IMR-90 (cell line): ENCODE measurements at regions not wholly inside any gene's neighbourhood (a gene's known extent, or its start where the extent isn't known, plus 50 kb on each side); places are given as distances from the start of the nearest gene placed in this dataset.

Source experiments
- ATAC-seq: fragments of 200-7000 bp; cut with Tn5 transposase; 2 replicates; pipeline ENCODE4 v1.9.1; 2020; ENCODE audit warnings: low read depth, mild to moderate bottlenecking, moderate library complexity
- BruUV-seq: library from RNA; stranded (reverse); fragments of 400-500 nt; replicated peaks from 2 replicates; lab custom pipeline; 2021; lab: Mats Ljungman, UMichigan
- CTCF ChIA-PET: fragments of 300-600 bp; formaldehyde crosslinking; extraction: SDS; loops from one replicate; lab custom pipeline; 2021; ENCODE audit warnings: antibody characterized with exemption; lab: Yijun Ruan, JAX
- POLR2A ChIA-PET: fragments of 300-600 bp; sonication (Branson Sonifier 250); formaldehyde crosslinking; loops from one replicate; lab custom pipeline; 2022; ENCODE audit warnings: antibody characterized with exemption; ENCODE audit not compliant: unreplicated experiment; lab: Charles Lee
- DNase-seq: peaks from one replicate; pipeline ENCODE4 v3.0.0; 2013
- H2AFZ ChIP-seq: replicated peaks from 2 replicates; pipeline ENCODE3; 2013; ENCODE audit warnings: low read length, mild to moderate bottlenecking; ENCODE audit not compliant: poor library complexity
- H2AK5ac ChIP-seq: 2 replicates; pipeline ENCODE4 v1.6.1; 2013; ENCODE audit warnings: low read depth, low read length, inconsistent platforms
- H2AK9ac ChIP-seq: replicated peaks from 2 replicates; pipeline ENCODE3; 2013; ENCODE audit warnings: mild to moderate bottlenecking, low read depth, low read length, moderate library complexity; ENCODE audit not compliant: poor library complexity
- H2BK120ac ChIP-seq: 2 replicates; pipeline ENCODE4 v1.6.1; 2013; ENCODE audit warnings: low read depth, low read length, inconsistent platforms
- H2BK15ac ChIP-seq: 3 replicates; pipeline ENCODE4 v1.6.1; 2013; ENCODE audit warnings: low read depth, low read length, inconsistent platforms
- H2BK20ac ChIP-seq: 2 replicates; pipeline ENCODE4 v1.6.1; 2013; ENCODE audit warnings: low read depth, mild to moderate bottlenecking, inconsistent platforms, low read length, moderate library complexity
- H2BK5ac ChIP-seq: 2 replicates; pipeline ENCODE4 v1.6.1; 2013; ENCODE audit warnings: mild to moderate bottlenecking, low read depth, low read length, inconsistent platforms; ENCODE audit not compliant: poor library complexity, severe bottlenecking
- H3K14ac ChIP-seq: replicated peaks from 2 replicates; pipeline ENCODE4 v1.6.1; 2013; ENCODE audit warnings: low read depth, low read length, inconsistent platforms
- H3K18ac ChIP-seq: 2 replicates; pipeline ENCODE4 v1.6.1; 2013; ENCODE audit warnings: low read depth, low read length, control low read depth
- H3K23ac ChIP-seq: 2 replicates; pipeline ENCODE4 v1.6.1; 2013; ENCODE audit warnings: low read depth, low read length, inconsistent platforms
- H3K27ac ChIP-seq: 2 replicates; pipeline ENCODE4 v1.5.1; 2013; ENCODE audit warnings: mild to moderate bottlenecking, control low read depth, low read length; ENCODE audit not compliant: insufficient read depth
- H3K27me3 ChIP-seq: 2 replicates; pipeline ENCODE4 v1.6.1; 2013; ENCODE audit warnings: low read length; ENCODE audit not compliant: control insufficient read depth, insufficient read depth
- H3K36me3 ChIP-seq: 2 replicates; pipeline ENCODE4 v1.6.1; 2013; ENCODE audit warnings: low read length, mixed read lengths; ENCODE audit not compliant: control insufficient read depth, insufficient read depth
- H3K4ac ChIP-seq: 2 replicates; pipeline ENCODE4 v1.6.1; 2013; ENCODE audit warnings: low read depth, low read length, inconsistent platforms
- H3K4me1 ChIP-seq: 2 replicates; pipeline ENCODE4 v1.6.1; 2013; ENCODE audit warnings: low read length, mixed read lengths; ENCODE audit not compliant: control insufficient read depth, insufficient read depth
- H3K4me2 ChIP-seq: 2 replicates; pipeline ENCODE4 v1.6.1; 2013; ENCODE audit warnings: low read depth, mild to moderate bottlenecking, control low read depth, low read length, moderate library complexity
- H3K4me3 ChIP-seq: 2 replicates; pipeline ENCODE4 v1.5.1; 2013; ENCODE audit warnings: low read depth, mild to moderate bottlenecking, control low read depth, low read length, moderate library complexity; ENCODE audit not compliant: insufficient read depth
- H3K56ac ChIP-seq: 2 replicates; pipeline ENCODE4 v1.6.1; 2013; ENCODE audit warnings: low read length, inconsistent platforms; ENCODE audit not compliant: insufficient read depth; ENCODE audit errors: extremely low read depth
- H3K79me1 ChIP-seq, 2 experiments: 2 replicates each; pipeline ENCODE4 v1.6.1; 2013; ENCODE audit warnings: low read length in 2 of 2, inconsistent platforms in 1 of 2, low read depth in 1 of 2
- H3K9ac ChIP-seq: 2 replicates; pipeline ENCODE4 v1.6.1; 2013; ENCODE audit warnings: low read depth, low read length, control low read depth
- H3K9me1 ChIP-seq: 2 replicates; pipeline ENCODE4 v1.6.1; 2013; ENCODE audit warnings: low read length, inconsistent platforms; ENCODE audit not compliant: insufficient read depth
- H3K9me3 ChIP-seq: 2 replicates; pipeline ENCODE4 v1.6.1; 2013; ENCODE audit warnings: low read length; ENCODE audit not compliant: control insufficient read depth, insufficient read depth
- H4K20me1 ChIP-seq: 2 replicates; pipeline ENCODE4 v1.6.1; 2013; ENCODE audit warnings: low read length, inconsistent platforms; ENCODE audit not compliant: insufficient read depth
- H4K5ac ChIP-seq: 2 replicates; pipeline ENCODE4 v1.6.1; 2013; ENCODE audit warnings: mild to moderate bottlenecking, low read depth, low read length, control low read depth
- H4K8ac ChIP-seq, 2 experiments: 2 replicates each; pipeline ENCODE4 v1.6.1; 2013; ENCODE audit warnings: low read depth in 2 of 2, low read length in 2 of 2, control low read depth in 1 of 2, inconsistent platforms in 1 of 2
- H4K91ac ChIP-seq: 2 replicates; pipeline ENCODE4 v1.6.1; 2013; ENCODE audit warnings: low read depth, low read length, inconsistent platforms; ENCODE audit not compliant: insufficient read depth
- BHLHE40 ChIP-seq: fragments of 150-350 bp; IDR thresholded peaks from 2 replicates; pipeline ENCODE4 v1.6.1; 2016; ENCODE audit warnings: mild to moderate bottlenecking, low read depth, low read length
- CEBPB ChIP-seq: IDR thresholded peaks from 2 replicates; pipeline ENCODE4 v1.6.1; 2012; ENCODE audit warnings: low read depth, low read length, improper control_type of control experiment
- CHD1 ChIP-seq: IDR thresholded peaks from 2 replicates; pipeline ENCODE4 v1.6.1; 2012; ENCODE audit warnings: low read depth, low read length, improper control_type of control experiment
- FOS ChIP-seq: fragments of 150-350 bp; IDR thresholded peaks from 2 replicates; pipeline ENCODE4 v1.6.1; 2016; ENCODE audit warnings: low read depth, low read length
- MAFK ChIP-seq: IDR thresholded peaks from 2 replicates; pipeline ENCODE4 v1.6.1; 2012; ENCODE audit warnings: low read depth, low read length, improper control_type of control experiment
- MAZ ChIP-seq: IDR thresholded peaks from 2 replicates; pipeline ENCODE4 v1.6.1; 2012; ENCODE audit warnings: low read depth, mild to moderate bottlenecking, low read length, improper control_type of control experiment, moderate library complexity, borderline replicate concordance
- MXI1 ChIP-seq: IDR thresholded peaks from 2 replicates; pipeline ENCODE4 v1.6.1; 2012; ENCODE audit warnings: low read depth, mild to moderate bottlenecking, low read length, moderate library complexity, borderline replicate concordance
- NFE2L2 ChIP-seq: fragments of 150-350 bp; IDR thresholded peaks from 2 replicates; pipeline ENCODE4 v1.6.1; 2016; ENCODE audit warnings: low read depth, mild to moderate bottlenecking, low read length
- POLR2A ChIP-seq: IDR thresholded peaks from 2 replicates; pipeline ENCODE4 v1.6.1; 2012; ENCODE audit warnings: mild to moderate bottlenecking, low read depth, low read length
- RAD21 ChIP-seq: IDR thresholded peaks from 2 replicates; pipeline ENCODE4 v1.6.1; 2012; ENCODE audit warnings: low read length, improper control_type of control experiment
- RCOR1 ChIP-seq: IDR thresholded peaks from 2 replicates; pipeline ENCODE4 v1.6.1; 2012; ENCODE audit warnings: mild to moderate bottlenecking, low read length, improper control_type of control experiment; ENCODE audit not compliant: insufficient replicate concordance
- RFX5 ChIP-seq: IDR thresholded peaks from 2 replicates; pipeline ENCODE4 v1.8.0; 2012; ENCODE audit warnings: low read depth, mild to moderate bottlenecking, low read length, moderate library complexity
- SMC3 ChIP-seq: fragments of 150-350 bp; IDR thresholded peaks from 2 replicates; pipeline ENCODE4 v1.6.1; 2016; ENCODE audit warnings: low read depth, mild to moderate bottlenecking, antibody characterized with exemption, low read length, moderate library complexity
- dilution Hi-C: fragments of 300-500 bp; cut with HindIII; formaldehyde crosslinking; loops from one replicate; pipeline ENCODE4 v1.14.3; 2018; ENCODE audit warnings: low sequenced_read_pairs; ENCODE audit not compliant: unreplicated experiment
- in situ Hi-C: fragments of 300-500 bp; cut with MboI; formaldehyde crosslinking; loops from 3 replicates; pipeline ENCODE4 v1.14.3; 2019; ENCODE audit warnings: low sequenced_read_pairs, inconsistent platforms, mixed read lengths
- intact Hi-C: fragments of 100-400 bp; cut with micrococcal nuclease; formaldehyde crosslinking; loops from 2 replicates; pipeline ENCODE4 v1.10.0; 2022
- TF ChIP-seq, protein P1 (sequence below): fragments of 150-350 bp; IDR thresholded peaks from 2 replicates; pipeline ENCODE4 v1.6.1; 2017; ENCODE audit warnings: mild to moderate bottlenecking, antibody characterized with exemption, low read length, low read depth
- TF ChIP-seq, protein P2 (sequence below): conservative IDR thresholded peaks from 2 replicates; pipeline ENCODE4 v1.5.1; 2012; ENCODE audit warnings: mild to moderate bottlenecking, low read depth, low read length, improper control_type of control experiment
- TF ChIP-seq, protein P3 (sequence below): fragments of 150-350 bp; IDR thresholded peaks from 2 replicates; pipeline ENCODE4 v1.6.1; 2016; ENCODE audit warnings: low read depth, mild to moderate bottlenecking, low read length, moderate library complexity, borderline replicate concordance

DNA sequence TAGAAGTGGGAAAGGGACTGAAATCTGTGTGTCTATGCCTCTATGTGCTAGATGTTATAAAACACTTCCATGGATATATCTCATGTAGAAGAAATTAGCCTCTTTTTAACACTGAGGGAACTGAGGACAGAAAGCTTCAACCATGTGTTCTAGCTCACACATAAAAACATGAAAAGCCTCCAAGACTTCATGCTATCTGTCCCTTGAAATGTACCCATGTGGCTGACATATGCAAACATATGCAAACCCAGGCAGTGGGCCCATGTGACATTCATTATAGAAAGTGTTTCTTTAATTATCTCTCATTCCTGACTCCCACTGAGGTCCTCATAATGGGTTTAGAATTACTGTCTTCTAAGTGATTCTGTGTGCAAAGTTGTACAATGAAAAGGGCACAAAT lies 134.7 kb upstream of the MAF start:
- H4K5ac ChIP-seq = no peak overlapping the region
- CTCF ChIA-PET = no interaction called here
- intact Hi-C loops = no loop called here

More for the DNA sequence above, 134.7 kb upstream of the MAF start:
- BruUV-seq = no TSS peak
- H3K23ac ChIP-seq = no peak overlapping the region
- H4K8ac ChIP-seq = no peak overlapping the region
- H3K4me1 ChIP-seq = no peaks in the 10 kb centered on the region
- no peak overlapping the region for H2BK120ac ChIP-seq
- dilution Hi-C loops = no loop called here
- no peak for DNase-seq
- no peak overlapping the region for H3K9ac ChIP-seq
- H2BK20ac ChIP-seq = no peak overlapping the region
- no peak overlapping the region for H2AK9ac ChIP-seq
- H3K56ac ChIP-seq = no peak overlapping the region
- H4K91ac ChIP-seq = no peak overlapping the region
- H3K9me1 ChIP-seq = no peaks in the 10 kb centered on the region
- TF ChIP-seq BHLHE40 (no peak), RFX5 (no peak), CEBPB (no peak), MXI1 (no peak), CHD1 (no peak), MAZ (no peak), POLR2A (no peak), RAD21 (no peak), FOS (no peak), NFE2L2 (no peak), SMC3 (no peak), MAFK (no peak), RCOR1 (no peak)
- TF ChIP-seq, protein P1, sequence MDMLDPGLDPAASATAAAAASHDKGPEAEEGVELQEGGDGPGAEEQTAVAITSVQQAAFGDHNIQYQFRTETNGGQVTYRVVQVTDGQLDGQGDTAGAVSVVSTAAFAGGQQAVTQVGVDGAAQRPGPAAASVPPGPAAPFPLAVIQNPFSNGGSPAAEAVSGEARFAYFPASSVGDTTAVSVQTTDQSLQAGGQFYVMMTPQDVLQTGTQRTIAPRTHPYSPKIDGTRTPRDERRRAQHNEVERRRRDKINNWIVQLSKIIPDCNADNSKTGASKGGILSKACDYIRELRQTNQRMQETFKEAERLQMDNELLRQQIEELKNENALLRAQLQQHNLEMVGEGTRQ = no peak
- TF ChIP-seq, protein P2, sequence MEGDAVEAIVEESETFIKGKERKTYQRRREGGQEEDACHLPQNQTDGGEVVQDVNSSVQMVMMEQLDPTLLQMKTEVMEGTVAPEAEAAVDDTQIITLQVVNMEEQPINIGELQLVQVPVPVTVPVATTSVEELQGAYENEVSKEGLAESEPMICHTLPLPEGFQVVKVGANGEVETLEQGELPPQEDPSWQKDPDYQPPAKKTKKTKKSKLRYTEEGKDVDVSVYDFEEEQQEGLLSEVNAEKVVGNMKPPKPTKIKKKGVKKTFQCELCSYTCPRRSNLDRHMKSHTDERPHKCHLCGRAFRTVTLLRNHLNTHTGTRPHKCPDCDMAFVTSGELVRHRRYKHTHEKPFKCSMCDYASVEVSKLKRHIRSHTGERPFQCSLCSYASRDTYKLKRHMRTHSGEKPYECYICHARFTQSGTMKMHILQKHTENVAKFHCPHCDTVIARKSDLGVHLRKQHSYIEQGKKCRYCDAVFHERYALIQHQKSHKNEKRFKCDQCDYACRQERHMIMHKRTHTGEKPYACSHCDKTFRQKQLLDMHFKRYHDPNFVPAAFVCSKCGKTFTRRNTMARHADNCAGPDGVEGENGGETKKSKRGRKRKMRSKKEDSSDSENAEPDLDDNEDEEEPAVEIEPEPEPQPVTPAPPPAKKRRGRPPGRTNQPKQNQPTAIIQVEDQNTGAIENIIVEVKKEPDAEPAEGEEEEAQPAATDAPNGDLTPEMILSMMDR = no peak
- TF ChIP-seq, protein P3, sequence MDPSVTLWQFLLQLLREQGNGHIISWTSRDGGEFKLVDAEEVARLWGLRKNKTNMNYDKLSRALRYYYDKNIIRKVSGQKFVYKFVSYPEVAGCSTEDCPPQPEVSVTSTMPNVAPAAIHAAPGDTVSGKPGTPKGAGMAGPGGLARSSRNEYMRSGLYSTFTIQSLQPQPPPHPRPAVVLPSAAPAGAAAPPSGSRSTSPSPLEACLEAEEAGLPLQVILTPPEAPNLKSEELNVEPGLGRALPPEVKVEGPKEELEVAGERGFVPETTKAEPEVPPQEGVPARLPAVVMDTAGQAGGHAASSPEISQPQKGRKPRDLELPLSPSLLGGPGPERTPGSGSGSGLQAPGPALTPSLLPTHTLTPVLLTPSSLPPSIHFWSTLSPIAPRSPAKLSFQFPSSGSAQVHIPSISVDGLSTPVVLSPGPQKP = no peak
- POLR2A ChIA-PET = no interaction called here
- no peaks in the 10 kb centered on the region for H3K27me3 ChIP-seq
- peaks cover 7% of the 10 kb centered on the region for H3K9me3 ChIP-seq
- no peak overlapping the region for H2AK5ac ChIP-seq
- no peak overlapping the region for H3K27ac ChIP-seq
- in situ Hi-C loops = no loop called here
- no peak overlapping the region for H3K4ac ChIP-seq
- no peak overlapping the region for H3K18ac ChIP-seq
- H2BK15ac ChIP-seq = no peak overlapping the region
- no peaks in the 10 kb centered on the region for H3K79me1 ChIP-seq
- ATAC-seq = no peak
- H3K14ac ChIP-seq = no peak overlapping the region
- H3K4me3 ChIP-seq = no peak overlapping the region
- no peak overlapping the region for H2AFZ ChIP-seq
- H3K36me3 ChIP-seq = no peaks in the 10 kb centered on the region
- H3K4me2 ChIP-seq = no peak overlapping the region
- no peaks in the 10 kb centered on the region for H4K20me1 ChIP-seq
- no peak overlapping the region for H2BK5ac ChIP-seq
